ENCODE measurements at regions not wholly inside any gene's neighbourhood (a gene's known extent, or its start where the extent isn't known, plus 50 kb on each side); places are given as distances from the start of the nearest gene placed in this dataset.

DNA sequence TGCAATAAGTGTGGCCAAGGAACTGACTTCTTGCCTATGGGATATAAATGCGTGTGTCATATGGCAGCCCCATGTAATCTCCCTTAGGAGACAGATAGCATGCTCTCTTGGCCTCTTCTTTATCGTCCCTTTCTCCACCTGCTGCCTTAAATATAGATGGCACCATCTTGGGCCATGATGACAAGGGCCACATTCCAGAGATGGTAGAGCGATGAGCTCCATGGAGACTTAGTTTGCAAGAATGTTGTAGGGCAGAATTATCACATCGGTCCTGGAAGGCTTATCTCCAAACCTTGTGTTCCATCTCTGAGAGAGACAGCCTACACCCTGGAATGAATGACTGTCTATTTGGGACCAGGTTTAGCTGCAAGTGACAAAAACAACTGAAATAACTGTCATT lies 536.7 kb downstream of the TNS1 start:
- ATAC-seq (no peak), DNase-seq (ENCODE audit: low read depth, low spot score) (no peak)
- intact Hi-C loops (cut with micrococcal nuclease; ENCODE audit: unreplicated experiment) (no loop called here), in situ Hi-C loops (cut with HindIII; ENCODE audit: low pct_unique_long_range_greater_than_20kb, low sequenced_read_pairs) (no loop called here)
- CTCF ChIA-PET, result no interaction called here
- Histone ChIP-seq H3K9me3 (ENCODE audit: control insufficient read depth, insufficient read depth, low read depth, low read length) (no peaks in the 10 kb centered on the region), H3K27me3 (ENCODE audit: control insufficient read depth, insufficient read depth, low read length) (no peaks in the 10 kb centered on the region), H3K27ac (ENCODE audit: low read length) (no peak overlapping the region), H3K4me3 (ENCODE audit: low read depth in 2 of 2, low read length in 2 of 2) (no peak overlapping the region), H3K4me1 (ENCODE audit: control insufficient read depth, insufficient read depth, low read length) (no peaks in the 10 kb centered on the region), H3K36me3 (ENCODE audit: control insufficient read depth, insufficient read depth, low read length) (no peaks in the 10 kb centered on the region)
- POLR2A ChIA-PET, result no interaction called here
- no peak for TF ChIP-seq TCF7L2 (IDR thresholded peaks at IDR 0.05; ENCODE audit: low read depth, low read length)
- BruUV-seq (replicated peaks), result no TSS peak

DNA sequence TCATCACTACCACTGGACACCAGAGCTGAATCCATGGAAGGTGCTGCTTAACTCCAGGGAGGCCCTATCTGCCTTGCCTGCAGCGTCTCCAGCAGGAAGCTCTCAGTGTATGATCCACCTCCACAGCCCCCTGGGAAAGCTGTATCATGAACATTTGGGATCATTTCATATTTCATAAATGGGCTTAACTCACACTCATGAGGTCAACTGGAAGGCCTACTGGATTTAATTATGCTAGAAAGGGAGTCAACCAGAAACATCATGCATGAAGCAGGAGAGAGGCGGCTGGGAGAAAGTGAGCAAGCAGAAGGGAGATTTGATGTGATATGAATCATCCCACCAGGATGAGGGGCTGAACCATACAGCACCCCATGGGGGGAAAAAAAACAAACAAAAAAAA lies 537.7 kb downstream of the TNS1 start:
- no peak for ATAC-seq
- H3K9me3 ChIP-seq (ENCODE audit: control insufficient read depth, insufficient read depth, low read depth, low read length), result no peaks in the 10 kb centered on the region
- no peak overlapping the region for H3K4me3 ChIP-seq (ENCODE audit: low read depth in 2 of 2, low read length in 2 of 2)
- no peaks in the 10 kb centered on the region for H3K27me3 ChIP-seq (ENCODE audit: control insufficient read depth, insufficient read depth, low read length)
- H3K36me3 ChIP-seq (ENCODE audit: control insufficient read depth, insufficient read depth, low read length), result no peaks in the 10 kb centered on the region
- intact Hi-C loops (cut with micrococcal nuclease; ENCODE audit: unreplicated experiment) (no loop called here), in situ Hi-C loops (cut with HindIII; ENCODE audit: low pct_unique_long_range_greater_than_20kb, low sequenced_read_pairs) (no loop called here)
- TF ChIP-seq POLR2AphosphoS5 (IDR thresholded peaks at IDR 0.05; ENCODE audit: low read depth, low read length) (no peak), SIN3A (IDR thresholded peaks at IDR 0.05; ENCODE audit: borderline replicate concordance, insufficient read depth, low read depth, low read length) (no peak), TCF7L2 (IDR thresholded peaks at IDR 0.05; ENCODE audit: low read depth, low read length) (no peak)
- TF ChIP-seq, protein P1, sequence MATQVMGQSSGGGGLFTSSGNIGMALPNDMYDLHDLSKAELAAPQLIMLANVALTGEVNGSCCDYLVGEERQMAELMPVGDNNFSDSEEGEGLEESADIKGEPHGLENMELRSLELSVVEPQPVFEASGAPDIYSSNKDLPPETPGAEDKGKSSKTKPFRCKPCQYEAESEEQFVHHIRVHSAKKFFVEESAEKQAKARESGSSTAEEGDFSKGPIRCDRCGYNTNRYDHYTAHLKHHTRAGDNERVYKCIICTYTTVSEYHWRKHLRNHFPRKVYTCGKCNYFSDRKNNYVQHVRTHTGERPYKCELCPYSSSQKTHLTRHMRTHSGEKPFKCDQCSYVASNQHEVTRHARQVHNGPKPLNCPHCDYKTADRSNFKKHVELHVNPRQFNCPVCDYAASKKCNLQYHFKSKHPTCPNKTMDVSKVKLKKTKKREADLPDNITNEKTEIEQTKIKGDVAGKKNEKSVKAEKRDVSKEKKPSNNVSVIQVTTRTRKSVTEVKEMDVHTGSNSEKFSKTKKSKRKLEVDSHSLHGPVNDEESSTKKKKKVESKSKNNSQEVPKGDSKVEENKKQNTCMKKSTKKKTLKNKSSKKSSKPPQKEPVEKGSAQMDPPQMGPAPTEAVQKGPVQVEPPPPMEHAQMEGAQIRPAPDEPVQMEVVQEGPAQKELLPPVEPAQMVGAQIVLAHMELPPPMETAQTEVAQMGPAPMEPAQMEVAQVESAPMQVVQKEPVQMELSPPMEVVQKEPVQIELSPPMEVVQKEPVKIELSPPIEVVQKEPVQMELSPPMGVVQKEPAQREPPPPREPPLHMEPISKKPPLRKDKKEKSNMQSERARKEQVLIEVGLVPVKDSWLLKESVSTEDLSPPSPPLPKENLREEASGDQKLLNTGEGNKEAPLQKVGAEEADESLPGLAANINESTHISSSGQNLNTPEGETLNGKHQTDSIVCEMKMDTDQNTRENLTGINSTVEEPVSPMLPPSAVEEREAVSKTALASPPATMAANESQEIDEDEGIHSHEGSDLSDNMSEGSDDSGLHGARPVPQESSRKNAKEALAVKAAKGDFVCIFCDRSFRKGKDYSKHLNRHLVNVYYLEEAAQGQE (IDR thresholded peaks at IDR 0.05; ENCODE audit: insufficient read depth in 1 of 2, low read depth in 2 of 2, low read length in 1 of 2), result no peak
- BruUV-seq (replicated peaks), result no TSS peak
- DNase-seq (ENCODE audit: low read depth, low spot score), result no peak
- ChIA-PET CTCF (no interaction called here), POLR2A (no interaction called here)
- no peak overlapping the region for H3K27ac ChIP-seq (ENCODE audit: low read length)
- no peaks in the 10 kb centered on the region for H3K4me1 ChIP-seq (ENCODE audit: control insufficient read depth, insufficient read depth, low read length)

DNA sequence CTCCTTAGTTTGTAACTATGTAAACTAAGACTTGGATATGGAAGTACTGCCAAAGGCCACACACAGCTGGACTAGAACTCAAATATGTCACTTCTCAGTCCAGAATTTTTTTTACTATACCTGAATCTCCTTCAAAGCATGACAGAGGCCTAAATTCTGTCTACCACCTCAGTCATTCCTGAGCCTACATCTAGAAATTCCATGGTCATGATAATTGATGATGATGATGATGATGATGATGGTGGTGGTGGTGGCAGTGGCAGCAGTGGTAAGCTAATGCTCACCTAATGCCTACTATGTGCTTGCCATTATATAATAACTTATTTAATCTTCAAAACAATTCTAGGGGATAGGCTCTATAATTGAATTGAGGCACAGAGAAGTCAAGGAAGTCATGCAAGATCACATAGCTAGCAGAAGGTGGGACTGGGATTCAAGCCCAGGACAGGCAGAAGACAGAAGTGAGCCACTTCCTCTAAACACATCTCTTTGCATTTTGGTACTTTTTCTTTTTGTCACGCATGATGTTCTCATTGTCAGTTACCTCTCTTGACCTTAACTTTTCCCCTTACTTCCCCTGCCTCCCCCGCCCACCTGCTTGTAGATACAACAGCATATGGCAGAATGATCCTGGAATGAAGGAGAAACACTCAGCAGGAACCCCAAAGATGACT lies 539.3 kb downstream of the TNS1 start:
- TF ChIP-seq POLR2AphosphoS5 (IDR thresholded peaks at IDR 0.05; ENCODE audit: low read depth, low read length) (no peak), TCF7L2 (IDR thresholded peaks at IDR 0.05; ENCODE audit: low read depth, low read length) (no peak), SIN3A (IDR thresholded peaks at IDR 0.05; ENCODE audit: borderline replicate concordance, insufficient read depth, low read depth, low read length) (no peak)
- TF ChIP-seq, protein P2, sequence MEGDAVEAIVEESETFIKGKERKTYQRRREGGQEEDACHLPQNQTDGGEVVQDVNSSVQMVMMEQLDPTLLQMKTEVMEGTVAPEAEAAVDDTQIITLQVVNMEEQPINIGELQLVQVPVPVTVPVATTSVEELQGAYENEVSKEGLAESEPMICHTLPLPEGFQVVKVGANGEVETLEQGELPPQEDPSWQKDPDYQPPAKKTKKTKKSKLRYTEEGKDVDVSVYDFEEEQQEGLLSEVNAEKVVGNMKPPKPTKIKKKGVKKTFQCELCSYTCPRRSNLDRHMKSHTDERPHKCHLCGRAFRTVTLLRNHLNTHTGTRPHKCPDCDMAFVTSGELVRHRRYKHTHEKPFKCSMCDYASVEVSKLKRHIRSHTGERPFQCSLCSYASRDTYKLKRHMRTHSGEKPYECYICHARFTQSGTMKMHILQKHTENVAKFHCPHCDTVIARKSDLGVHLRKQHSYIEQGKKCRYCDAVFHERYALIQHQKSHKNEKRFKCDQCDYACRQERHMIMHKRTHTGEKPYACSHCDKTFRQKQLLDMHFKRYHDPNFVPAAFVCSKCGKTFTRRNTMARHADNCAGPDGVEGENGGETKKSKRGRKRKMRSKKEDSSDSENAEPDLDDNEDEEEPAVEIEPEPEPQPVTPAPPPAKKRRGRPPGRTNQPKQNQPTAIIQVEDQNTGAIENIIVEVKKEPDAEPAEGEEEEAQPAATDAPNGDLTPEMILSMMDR (IDR thresholded peaks at IDR 0.05), result no peak
- TF ChIP-seq, protein P1 (IDR thresholded peaks at IDR 0.05; ENCODE audit: insufficient read depth in 1 of 2, low read depth in 2 of 2, low read length in 1 of 2), result no peak
- Histone ChIP-seq H3K27ac (ENCODE audit: low read length) (no peak overlapping the region), H3K4me3 (ENCODE audit: low read depth in 2 of 2, low read length in 2 of 2) (no peak overlapping the region), H3K27me3 (ENCODE audit: control insufficient read depth, insufficient read depth, low read length) (no peaks in the 10 kb centered on the region), H3K4me1 (ENCODE audit: control insufficient read depth, insufficient read depth, low read length) (no peaks in the 10 kb centered on the region), H3K36me3 (ENCODE audit: control insufficient read depth, insufficient read depth, low read length) (no peaks in the 10 kb centered on the region), H3K9me3 (ENCODE audit: control insufficient read depth, insufficient read depth, low read depth, low read length) (no peaks in the 10 kb centered on the region)
- intact Hi-C loops (cut with micrococcal nuclease; ENCODE audit: unreplicated experiment) (no loop called here), in situ Hi-C loops (cut with HindIII; ENCODE audit: low pct_unique_long_range_greater_than_20kb, low sequenced_read_pairs) (no loop called here)
- BruUV-seq (replicated peaks), result no TSS peak
- POLR2A ChIA-PET, result no interaction called here
- CTCF ChIA-PET, result no interaction called here
- ATAC-seq (no peak), DNase-seq (ENCODE audit: low read depth, low spot score) (no peak)

All from Panc1 (cell line).